Activated T-cell treated with anti-CD3 and anti-CD28 coated beads, Interleukin-2, amount 50 U/mL, for 1 hour (primary cell): ENCODE measurements at regions not wholly inside any gene's neighbourhood (a gene's known extent, or its start where the extent isn't known, plus 50 kb on each side); places are given as distances from the start of the nearest gene placed in this dataset.
"Not testable (repeated sequence)": the region's sequence is repeated elsewhere in the genome, so short reads cannot be mapped to it uniquely, and the experiment has no call there.

ENCODE experiments used
- DNase-seq: peaks from one replicate; pipeline ENCODE4 v3.0.0-alpha.2; 2020

DNA sequence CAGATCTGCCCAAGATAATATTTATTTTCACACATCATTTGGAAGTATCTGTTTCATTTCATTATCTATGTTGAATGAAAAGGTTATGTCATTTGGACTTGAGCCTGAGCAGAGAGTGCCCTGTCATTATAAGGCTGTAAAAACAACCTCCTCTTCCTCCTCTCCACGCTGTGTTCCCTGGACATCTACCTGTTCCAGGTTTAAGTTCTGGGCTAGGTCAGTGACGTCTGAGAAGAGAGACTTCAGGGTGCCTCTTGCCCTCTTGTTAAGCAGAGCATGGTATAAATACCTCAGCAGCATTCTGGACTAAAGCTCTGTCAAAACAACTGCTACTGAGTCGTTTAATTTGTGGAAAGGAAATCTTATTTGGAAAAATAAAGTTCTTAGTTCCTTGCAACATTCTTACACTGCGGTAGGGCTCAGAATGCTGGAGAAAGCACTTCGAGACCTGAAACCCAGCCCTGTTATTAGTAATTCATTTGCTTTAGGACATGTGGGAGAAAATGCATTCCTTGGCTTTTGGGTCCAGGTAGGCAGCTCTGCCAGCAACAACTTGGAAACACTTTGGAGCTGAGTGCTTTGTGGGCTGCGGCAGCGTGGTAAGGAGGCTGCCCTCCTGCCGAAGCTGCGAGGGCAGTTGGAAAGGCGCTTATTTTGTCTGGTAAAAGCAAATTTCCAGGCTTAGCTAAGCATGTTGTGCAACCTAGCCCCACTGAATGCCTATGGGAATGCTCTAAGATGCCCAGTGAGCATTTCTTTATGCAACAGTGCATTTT, 91.8 kb upstream of the NEDD4L start:
- no peak for DNase-seq

DNA sequence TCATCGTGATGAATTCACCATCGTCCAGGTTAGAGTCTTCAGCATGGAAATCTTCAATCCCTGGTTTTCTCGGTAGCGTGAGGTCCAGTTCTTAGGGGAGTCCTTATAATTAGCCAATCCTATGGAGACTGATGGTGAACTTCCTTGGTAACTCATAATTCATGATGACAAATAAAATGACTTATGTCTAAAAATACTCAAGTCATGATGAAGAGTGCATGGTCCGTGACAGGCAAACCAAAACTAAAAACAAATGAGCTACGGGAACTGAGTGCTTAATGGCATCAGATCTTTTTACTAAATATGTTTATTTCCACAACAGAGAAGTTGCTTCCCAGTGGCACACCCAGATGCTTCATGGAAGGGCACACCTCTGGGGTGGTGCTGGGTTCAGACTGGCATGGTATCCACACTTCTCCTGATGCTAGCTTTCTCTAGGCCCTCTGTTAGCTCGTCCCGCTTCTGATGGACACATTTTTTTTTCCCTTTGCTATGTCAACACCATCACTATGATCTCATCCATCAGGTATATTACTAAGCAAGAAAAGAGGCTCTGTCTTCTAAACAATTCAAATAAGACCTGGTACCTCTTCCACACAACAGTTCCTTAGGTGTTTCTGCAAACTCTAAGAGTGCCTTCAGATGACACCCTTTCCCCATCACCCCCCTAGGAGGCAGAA, 92.8 kb upstream of the NEDD4L start:
- DNase-seq, result no peak

DNA sequence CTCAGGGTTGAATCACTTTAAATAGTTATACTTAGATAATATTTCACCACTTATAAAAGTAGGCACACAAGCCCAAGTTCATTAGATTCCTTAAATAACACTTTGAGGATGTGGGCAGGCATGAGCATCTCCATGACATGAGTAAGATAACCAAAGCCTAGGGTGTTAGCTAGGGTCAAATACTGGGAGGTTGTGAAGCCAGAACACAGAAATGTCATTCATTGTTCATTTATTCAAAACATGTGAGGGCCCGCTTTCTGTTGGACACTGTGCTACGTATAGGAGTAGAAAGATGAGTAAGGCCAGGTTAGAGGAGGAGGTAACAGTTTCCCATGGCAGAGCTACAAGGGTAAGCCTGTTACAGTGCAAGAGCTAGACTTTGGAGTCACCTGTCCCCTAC, 93.5 kb upstream of the NEDD4L start:
- no peak for DNase-seq

DNA sequence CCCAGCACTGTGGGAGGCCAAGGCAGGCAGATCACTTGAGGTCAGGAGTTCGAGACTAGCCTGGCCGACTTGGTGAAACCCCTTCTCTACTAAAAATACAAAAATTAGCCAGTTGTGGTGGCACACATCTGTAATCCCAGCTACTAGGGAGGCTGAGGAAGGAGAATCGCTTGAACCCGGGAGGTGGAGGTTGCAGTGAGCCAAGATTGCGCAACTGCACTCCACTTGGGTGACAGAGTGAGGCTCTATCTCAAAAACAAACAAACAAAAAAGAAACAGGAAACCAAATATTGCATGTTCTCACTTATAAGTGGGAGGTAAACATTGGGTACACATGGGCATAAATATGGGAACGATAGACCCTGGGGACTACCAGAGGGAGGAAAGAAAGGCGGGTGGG, 94.7 kb upstream of the NEDD4L start:
- not testable (repeated sequence) for DNase-seq

DNA sequence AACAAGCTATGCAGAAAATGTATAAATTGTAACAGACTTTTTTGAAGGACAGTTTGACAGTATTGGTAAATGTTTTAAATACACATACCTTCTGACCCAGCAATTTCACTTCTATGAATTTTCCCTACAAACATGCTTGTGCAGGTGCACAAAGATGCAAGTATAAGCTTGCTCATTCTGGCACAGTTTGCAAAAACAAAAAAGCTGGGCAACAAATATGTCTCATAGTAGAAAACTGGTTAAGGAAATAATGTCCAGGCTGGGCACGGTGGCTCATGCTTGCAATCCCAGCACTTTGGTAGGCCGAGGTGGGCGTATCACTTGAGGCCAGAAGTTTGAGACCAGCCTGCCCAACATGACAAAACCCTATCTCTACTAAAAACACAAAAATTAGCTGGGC, 96.9 kb upstream of the NEDD4L start:
- DNase-seq, result no peak

DNA sequence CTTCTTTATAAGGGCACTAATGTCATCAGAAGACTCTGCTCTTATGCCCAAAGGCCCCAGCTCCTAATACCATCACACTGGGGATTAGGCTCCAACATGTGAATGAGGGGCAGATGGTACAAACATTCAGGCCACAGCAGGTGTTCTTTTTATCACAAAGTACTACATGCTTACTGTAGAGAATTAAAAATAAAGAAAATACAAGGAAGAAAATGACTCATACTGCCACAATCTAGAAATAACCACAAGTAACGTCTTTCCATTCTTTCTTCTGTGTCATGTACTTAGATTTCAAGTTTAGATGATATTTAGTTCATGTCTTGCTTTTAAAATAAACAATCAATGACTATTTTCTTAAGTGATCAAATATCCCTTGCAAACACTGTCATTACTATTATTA, 100.3 kb upstream of the NEDD4L start:
- no peak for DNase-seq

DNA sequence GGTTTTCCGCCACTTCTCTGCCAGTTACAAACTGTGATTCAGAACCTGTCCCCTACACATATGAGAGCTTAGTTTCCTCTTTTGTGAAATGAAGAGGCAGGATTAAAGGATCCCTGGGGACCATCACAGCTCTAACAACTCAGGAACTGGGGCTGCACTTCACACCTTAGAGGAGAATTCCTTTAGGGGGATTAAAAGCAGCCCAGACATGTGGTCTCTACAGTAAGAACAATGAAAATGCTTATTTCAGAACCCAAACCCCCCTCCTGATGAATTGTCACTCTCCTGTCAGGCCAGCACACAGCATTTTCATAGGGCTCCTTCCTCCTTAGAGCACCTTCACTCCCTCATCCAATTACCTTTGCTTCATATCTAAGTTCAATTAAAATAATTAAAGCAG, 101.5 kb upstream of the NEDD4L start:
- DNase-seq, result no peak

DNA sequence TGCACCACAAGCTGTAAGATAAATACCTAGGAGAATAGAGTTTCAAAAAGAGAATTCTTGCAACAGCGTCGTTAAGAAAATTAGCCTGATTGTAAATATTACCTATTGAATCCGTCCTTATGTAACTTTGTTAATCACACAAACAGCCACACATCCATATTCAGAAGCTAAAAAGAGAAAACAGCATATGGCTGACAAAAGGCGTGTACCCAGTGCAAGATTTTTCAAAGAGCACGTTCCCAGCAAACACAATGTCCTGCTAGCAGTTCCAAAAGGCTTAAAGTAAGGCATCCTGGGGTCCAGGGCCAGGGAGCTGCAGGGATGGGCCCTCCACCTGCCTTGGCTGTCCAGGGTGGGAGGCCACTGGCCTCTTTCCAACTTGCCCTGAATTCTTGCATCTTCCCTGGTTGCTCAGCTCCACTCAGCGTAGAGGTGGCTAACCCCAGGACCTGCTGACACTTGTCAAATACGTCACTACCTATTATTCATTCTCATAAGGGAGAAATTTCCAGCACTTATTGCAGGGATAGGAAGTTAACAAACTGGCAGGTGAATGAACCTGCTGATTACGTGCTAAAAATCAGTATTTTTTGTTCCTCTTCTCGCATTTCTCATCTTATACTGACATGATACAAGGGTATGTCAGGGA, 102.1 kb upstream of the NEDD4L start:
- no peak for DNase-seq

DNA sequence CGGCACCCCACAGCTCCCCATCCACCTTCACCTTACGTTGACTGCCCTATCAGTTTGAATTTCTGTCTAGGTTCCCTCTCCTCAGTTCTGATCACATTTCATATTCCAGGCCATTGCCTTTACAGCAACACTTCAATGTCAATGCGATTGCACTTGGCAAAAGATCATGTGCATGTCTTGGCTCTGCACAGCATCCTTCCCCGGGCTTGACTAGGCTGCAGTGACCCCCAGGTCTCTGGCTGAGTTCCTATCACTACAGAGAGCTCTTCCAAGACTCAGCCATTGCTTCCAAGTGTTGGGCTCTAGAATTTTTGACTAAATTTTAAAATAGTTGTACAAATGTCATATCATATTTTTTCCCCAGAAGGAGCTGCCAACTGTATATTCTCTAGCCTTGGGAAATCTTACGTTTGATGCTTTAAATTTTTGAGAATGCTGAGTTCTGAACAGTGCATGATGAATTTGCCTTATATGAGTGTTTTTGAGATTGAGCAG, 103.8 kb upstream of the NEDD4L start:
- no peak for DNase-seq

DNA sequence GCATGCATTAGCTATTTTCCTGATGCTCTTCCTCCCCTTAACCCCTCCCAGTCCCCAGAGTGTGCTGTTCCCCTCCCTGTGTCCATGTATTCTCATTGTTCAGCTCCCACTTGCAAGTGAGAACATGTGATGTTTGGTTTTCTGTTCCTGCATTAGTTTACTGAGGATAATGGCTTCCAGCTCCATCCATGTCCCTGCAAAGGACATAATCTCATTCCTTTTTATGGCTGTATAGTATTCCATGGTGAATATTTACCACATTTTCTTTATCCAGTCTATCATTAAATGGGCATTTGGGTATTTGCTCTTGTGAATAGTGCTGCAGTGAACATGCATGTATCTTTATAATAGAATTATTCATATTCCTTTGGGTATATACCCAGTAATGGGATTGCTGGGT, 109.7 kb upstream of the NEDD4L start:
- not testable (repeated sequence) for DNase-seq

DNA sequence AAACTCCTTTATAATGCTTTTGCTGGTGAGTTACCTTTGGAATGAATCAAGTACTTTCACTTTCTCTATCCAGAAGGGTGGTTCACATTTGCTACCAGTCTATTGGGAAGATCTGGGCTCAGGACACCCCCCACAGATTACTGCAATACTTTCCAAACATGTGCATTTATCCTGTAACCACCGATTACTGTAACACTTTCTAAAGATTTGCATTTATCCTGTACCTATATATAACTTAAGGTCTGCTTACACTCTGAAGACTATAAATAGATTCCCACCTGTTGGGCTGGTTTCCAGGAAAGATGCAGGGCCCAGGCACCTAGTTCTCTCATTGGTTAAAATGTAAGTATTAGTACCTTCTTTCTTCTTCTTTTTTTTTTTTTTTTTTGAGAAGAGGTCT, 113.0 kb upstream of the NEDD4L start:
- DNase-seq, result no peak

DNA sequence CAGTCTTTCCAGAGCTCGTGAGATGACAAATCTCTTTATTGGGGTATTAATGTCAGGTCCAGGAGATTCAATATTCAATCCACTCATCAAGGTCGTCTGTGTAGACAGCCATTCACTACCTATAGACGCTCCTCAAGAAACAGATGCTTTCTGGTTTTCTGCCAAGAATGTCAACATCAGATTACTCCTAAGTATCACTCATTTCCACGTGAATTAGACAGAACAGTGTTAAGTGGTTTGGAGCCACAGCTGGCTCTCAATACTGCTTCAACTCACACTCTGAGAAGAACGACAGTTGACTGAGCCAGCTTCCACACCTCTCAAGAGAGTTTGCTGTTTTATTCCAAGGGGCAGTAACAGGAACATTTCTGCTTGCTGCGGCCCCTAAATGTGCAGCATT, 113.5 kb upstream of the NEDD4L start:
- no peak for DNase-seq

DNA sequence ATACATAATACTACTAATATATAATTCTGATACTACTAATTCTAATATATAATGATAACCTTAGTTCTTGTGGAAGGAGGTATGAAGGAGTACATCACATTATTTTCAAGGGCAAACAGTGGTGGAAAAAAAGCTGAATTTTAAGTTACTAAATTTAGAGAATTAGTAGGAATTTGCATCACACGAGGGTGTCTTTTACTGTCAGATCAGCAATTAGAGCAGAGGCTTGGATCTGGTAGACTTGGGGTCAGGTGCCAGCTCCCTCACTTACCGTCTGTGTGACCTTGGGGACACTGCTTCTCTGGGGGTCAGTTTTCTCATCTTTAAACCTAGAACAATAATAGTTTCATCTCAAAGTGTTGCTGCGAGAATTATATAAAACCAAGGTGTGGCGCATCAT, 114.1 kb upstream of the NEDD4L start:
- no peak for DNase-seq

DNA sequence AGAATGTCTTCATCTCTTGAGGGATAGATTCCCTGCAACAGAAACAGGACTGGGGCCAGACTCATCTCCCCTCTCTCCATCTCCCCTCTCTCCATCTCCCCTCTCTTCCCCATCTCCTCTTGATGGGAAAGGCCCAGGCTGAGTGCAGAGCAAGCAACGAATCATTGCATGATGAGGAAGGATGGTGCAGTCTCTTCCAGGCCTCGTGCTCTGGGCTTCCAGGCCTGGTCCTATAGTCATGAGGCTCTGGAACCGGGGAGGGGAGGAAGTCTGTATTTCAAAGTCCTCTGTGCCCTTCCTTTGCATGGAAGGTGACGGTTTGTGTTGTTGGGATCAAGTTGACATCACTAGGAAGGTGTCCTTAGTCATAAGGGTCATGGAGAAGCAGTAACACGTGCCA, 115.6 kb upstream of the NEDD4L start:
- DNase-seq, result no peak

DNA sequence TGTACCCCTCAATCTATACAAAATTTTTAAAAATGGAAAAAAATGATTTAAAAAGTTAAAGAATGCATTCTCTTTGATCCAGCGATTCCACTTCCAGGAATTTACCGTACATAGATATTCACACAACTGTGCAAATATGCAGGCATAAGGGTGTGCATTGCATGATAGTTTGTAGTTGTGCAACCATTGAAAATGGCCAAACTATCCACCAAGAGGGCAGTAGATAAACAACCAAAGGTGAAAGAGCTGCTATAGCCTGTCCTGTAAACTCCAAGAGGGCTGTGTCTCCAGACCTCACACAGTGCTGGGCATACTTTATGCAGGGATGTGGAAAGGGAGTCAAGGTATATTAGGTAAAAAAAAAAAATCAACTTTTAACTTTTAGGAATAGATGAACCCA, 116.5 kb upstream of the NEDD4L start:
- no peak for DNase-seq

DNA sequence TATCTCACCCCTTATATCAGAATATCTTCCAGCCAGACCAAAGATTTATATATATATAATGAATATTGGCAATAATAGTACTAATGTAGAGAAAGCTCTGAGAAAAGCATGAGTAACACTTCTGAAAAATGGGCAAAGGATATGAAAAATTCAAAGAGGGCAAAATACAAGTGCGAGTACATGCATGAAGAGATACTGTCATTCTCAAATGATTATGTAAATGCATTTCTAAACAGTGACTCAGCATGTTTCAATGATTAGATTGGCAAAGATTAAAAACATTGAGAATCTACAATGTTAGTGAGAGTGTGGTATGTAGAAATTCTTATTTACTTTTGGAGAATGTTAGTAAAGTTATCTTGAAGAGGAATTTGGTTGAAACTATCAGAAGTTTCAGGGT, 118.3 kb upstream of the NEDD4L start:
- no peak for DNase-seq

DNA sequence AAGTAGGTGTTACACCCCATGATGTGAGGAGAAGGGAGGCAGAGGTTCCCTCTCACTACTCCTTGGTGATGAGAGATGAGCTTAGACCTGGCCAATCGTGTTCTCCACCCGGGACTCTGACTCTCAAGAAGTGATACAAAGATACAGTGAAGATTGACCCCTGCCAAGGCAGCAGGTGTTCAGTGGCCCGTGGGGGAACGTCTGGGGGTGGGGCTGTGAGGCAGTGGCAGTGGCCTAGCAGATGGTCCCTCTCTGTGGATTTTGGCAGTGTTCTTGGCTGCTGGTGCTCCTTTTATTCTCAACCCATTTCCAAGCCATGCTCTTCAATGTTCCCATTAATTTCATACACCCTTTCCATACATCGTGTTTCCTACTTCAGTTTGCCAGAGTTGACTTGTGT, 120.4 kb upstream of the NEDD4L start:
- no peak for DNase-seq

DNA sequence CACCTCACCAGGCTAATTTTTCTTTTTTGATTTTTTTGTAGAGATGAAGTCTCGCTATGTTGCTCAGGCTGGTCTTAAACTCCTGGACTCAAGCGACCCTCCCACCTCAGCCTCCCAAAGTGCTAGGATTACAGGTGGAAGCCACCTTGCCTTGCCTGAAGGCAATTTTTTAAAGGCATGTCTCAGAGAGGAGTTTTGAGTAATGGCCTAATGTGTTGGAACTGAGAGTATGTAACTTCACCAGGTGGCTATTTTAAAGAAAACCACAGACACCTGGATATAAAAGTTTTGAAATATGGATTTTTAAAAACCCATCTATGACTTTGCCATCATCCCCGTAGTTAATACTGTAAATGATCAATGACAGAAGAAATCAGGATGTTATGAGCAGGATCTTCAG, 119.8 kb upstream of the ATP8B1 start:
- DNase-seq, result no peak

DNA sequence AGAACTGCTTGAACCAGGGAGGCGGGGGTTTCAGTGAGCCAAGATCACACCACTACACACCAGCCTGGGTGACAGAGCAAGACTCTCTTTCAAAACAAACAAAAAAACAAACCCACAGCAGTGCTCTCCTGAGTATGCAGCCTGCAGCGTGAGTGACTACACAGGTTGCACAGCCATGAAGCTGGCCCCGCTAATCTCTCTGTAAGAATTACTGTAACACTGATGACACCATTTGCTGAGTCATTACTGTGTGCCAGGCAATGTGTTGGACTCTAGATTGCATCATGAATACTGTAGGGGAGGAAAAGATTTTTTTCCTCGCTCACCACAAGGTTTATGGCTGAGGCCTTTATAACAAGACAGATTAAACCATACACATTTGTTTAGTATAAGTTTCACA, 118.6 kb upstream of the ATP8B1 start:
- no peak for DNase-seq

DNA sequence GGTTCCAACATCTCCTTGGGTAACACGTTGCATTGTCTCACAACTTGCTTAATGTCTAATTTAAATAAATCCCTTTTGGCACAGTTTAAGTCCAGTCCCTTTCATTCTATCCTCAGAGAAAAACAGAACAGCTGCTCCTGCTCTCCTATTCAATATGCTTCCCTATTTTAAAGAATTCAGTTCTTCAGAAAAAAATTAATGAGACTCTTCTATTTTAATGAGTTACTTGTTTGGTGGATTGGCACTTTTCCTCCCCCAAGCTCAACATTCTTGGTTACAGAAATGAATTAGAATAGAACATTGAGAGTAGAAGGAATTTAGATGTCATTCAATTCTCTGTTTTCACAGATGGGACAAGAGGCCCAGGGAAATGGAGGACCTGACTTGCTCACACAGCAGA, 116.9 kb upstream of the ATP8B1 start:
- DNase-seq, result no peak

DNA sequence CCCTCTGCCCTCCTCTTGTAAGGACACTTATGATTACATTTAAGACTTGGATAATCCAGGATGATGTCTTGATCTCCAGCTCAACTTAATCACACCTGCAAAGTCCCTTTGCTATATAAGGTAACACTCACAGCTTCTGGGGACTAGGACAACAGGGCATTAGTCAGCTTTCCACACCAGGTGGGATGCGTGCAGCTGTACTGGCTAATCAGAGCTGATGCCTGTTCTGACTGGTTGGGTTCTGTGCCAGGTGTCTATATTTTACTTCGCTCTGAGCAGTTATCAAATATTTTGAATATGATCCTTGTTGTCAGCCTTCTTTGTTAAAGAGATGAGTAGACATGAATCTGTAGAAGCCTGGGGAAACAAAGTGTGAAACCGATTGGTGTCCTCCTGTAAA, 115.5 kb upstream of the ATP8B1 start:
- no peak for DNase-seq

DNA sequence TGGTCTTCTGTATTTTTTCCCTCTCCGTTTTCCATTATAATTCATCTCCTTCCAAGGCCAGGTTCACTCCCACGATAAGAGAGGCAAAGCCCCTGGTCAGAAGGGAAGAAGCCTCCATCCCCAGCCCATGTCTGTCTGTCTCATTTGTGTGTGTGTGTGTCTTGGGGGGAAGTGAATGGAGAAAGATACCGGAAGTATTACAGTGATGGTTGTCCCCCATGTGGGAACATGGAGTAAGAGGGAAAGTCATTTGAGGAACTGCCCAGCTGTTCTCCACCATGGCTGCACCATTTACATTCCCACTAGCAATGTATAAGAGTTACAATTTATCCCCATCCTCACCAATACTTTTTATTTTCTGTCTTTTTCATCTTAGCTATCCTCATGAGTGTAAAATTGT, 113.6 kb upstream of the ATP8B1 start:
- DNase-seq, result no peak

DNA sequence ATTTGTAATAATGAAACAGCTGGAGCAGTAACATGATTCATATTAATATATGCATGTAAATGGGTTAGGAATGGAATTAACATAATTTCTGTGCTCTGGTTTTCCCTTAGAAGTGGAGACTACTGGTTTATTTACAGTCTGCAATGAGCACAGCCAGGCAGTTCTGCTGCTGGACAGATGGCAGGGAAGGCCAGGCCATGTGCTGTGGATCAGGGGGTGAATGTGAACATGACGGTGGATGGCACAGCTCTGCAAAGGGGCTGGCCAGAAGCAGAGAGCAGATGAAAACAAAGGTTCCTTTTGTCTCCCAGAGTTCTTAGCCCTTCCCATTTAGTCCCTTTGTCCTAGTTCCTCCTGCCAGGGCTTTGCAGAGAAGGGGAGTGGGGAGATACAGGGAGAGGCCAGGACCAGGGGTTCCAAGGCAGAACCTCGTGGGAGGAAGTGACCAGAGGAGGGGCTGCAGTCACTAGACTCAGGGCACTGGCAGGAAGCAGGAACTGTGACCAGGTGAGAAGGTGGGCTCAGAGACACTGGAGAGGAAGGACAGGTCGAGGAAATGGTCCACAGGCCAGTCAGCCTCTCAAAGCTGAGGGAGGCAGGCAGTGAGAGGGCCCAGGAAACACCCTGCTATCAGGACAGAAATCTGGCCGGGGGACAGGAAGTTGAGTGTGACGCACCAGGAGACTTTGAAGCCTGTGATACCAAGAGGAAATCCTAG, 112.9 kb upstream of the ATP8B1 start:
- DNase-seq, result no peak

DNA sequence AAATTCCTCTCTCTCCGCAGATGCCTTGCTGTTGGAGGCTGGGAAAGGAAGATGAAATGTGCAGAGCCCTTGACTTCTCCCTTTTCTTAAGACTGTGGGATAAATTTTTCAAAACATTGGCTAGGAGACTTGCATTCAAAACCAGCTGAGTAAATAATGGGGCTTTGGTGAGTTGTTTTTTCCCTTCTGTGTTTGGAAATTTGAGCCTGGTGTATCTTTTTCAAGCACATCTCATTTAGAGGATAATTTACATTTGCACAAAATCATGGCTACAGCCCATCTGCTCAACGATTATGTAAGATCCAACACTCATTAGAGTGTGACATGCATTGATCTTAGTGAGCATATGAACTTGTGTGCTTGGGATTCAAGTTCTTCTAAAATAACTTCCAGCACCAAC, 112.1 kb upstream of the ATP8B1 start:
- no peak for DNase-seq
